Kidney (tissue), 13 donors: ENCODE measurements at regions not wholly inside any gene's neighbourhood (a gene's known extent, or its start where the extent isn't known, plus 50 kb on each side); places are given as distances from the start of the nearest gene placed in this dataset.

Experiments
- DNase-seq, 5 donors: peaks; one replicate each; pipeline ENCODE4 v3.0.0-alpha.2; 2013 to 2020
- FAIRE-seq: peaks from 2 replicates; lab custom pipeline; 2012; peaks lifted over from hg19 to GRCh38; lab: Jason Lieb, UNC
- H3K27ac ChIP-seq, 2 donors: one replicate each; pipeline ENCODE4 v1.7.0; 2013; ENCODE audit warnings: low read depth in 2 of 2, low read length in 2 of 2, inconsistent platforms in 1 of 2
- H3K27me3 ChIP-seq: one replicate; pipeline ENCODE4 v1.7.1; 2013; ENCODE audit warnings: low read length, inconsistent platforms; ENCODE audit not compliant: control insufficient read depth, insufficient read depth
- H3K36me3 ChIP-seq, 3 donors: one replicate each; pipeline versions ENCODE4 v1.7.0 to v1.7.1; 2013; ENCODE audit warnings: low read length in 3 of 3, control low read depth in 1 of 3, inconsistent platforms in 1 of 3; ENCODE audit not compliant: insufficient read depth in 3 of 3, control insufficient read depth in 2 of 3
- H3K4me1 ChIP-seq, 3 donors: one replicate each; pipeline versions ENCODE4 v1.7.0 to v1.7.1; 2013; ENCODE audit warnings: low read length in 3 of 3, inconsistent platforms in 1 of 3, low read depth in 1 of 3; ENCODE audit not compliant: control insufficient read depth in 2 of 3, insufficient read depth in 2 of 3
- H3K4me3 ChIP-seq, 3 donors: one replicate each; pipeline versions ENCODE4 v1.7.0 to v1.8.1; 2013; ENCODE audit warnings: low read length in 3 of 3, control low read depth in 1 of 3, inconsistent platforms in 1 of 3
- H3K9ac ChIP-seq, 3 donors: one replicate each; pipeline versions ENCODE4 v1.7.0 to v1.7.1; 2013; ENCODE audit warnings: low read length in 3 of 3, control low read depth in 1 of 3, inconsistent platforms in 1 of 3
- H3K9me3 ChIP-seq, 3 donors: one replicate each; pipeline versions ENCODE4 v1.7.0 to v1.7.1; 2013; ENCODE audit warnings: low read length in 3 of 3, control low read depth in 1 of 3, inconsistent platforms in 1 of 3; ENCODE audit not compliant: control insufficient read depth in 2 of 3, insufficient read depth in 1 of 3
- CTCF ChIP-seq: IDR thresholded peaks from 3 replicates; pipeline ENCODE4 v1.5.1; 2012; ENCODE audit warnings: mild to moderate bottlenecking, moderate library complexity, borderline replicate concordance; ENCODE audit not compliant: insufficient read depth; ENCODE audit errors: extremely low read depth
- intact Hi-C: fragments of 100-400 bp; cut with DNase I; formaldehyde crosslinking; loops from one replicate; pipeline ENCODE4 v1.11.1; 2022
- donor health status: control.
- donor health status: control.
- donor health status: control.
- donor health status: control.
- donor health status: control.
- donor health status: DM: yes; HTN: yes; CAD: no.
- donor health status: Normal renal cell carcinoma (clear cell type).

- Histone ChIP-seq H3K4me3 (no peak overlapping the region), H3K36me3 (no peaks in the 10 kb centered on the region), H3K9ac (no peak overlapping the region), H3K27ac (no peak overlapping the region), H3K9me3 (no peaks in the 10 kb centered on the region), H3K27me3 (no peaks in the 10 kb centered on the region), H3K4me1 (no peaks in the 10 kb centered on the region)
- TF ChIP-seq CTCF = no peak
- no peak for FAIRE-seq
- DNase-seq = no peak
- intact Hi-C loops = no loop called here
Measured at GRCh38 chr2:40507432-40507831, 55.5 kb upstream of the SLC8A1 start.

- DNase-seq = no peak
- no peaks in the 10 kb centered on the region for H3K4me1 ChIP-seq
- no peak overlapping the region for H3K27ac ChIP-seq
- H3K9ac ChIP-seq = no peak overlapping the region
- TF ChIP-seq CTCF = no peak
- H3K9me3 ChIP-seq = no peaks in the 10 kb centered on the region
- no peaks in the 10 kb centered on the region for H3K36me3 ChIP-seq
- no peak overlapping the region for H3K4me3 ChIP-seq
- FAIRE-seq = no peak
- H3K27me3 ChIP-seq = no peaks in the 10 kb centered on the region
- intact Hi-C loops = no loop called here
Measured at GRCh38 chr2:40510304-40510703, 58.4 kb upstream of the SLC8A1 start.

- peak overlapping the region; percentile 34 to 72 for H3K27ac ChIP-seq
- TF ChIP-seq CTCF = no peak
- intact Hi-C loops = no loop called here
- DNase-seq = peak in 1 of 5 donors; percentile 58
- H3K9ac ChIP-seq = peak overlapping the region in 1 of 3 donors; percentile 44
- no peaks in the 10 kb centered on the region for H3K27me3 ChIP-seq
- FAIRE-seq = no peak
- no peaks in the 10 kb centered on the region for H3K36me3 ChIP-seq
- H3K4me3 ChIP-seq = peak overlapping the region; percentile 16 to 49 (median 21)
- H3K9me3 ChIP-seq = no peaks in the 10 kb centered on the region
- H3K4me1 ChIP-seq = no peaks in the 10 kb centered on the region
Measured at GRCh38 chr2:40511661-40512213, 59.8 kb upstream of the SLC8A1 start.

- H3K4me3 ChIP-seq = peak overlapping the region in 2 of 3 donors; percentile 16 to 49
- no peaks in the 10 kb centered on the region for H3K4me1 ChIP-seq
- DNase-seq = peak in 1 of 5 donors; percentile 16
- H3K27me3 ChIP-seq = no peaks in the 10 kb centered on the region
- H3K27ac ChIP-seq = peak overlapping the region in 1 of 2 donors; percentile 72
- no peak for TF ChIP-seq CTCF
- FAIRE-seq = no peak
- H3K36me3 ChIP-seq = no peaks in the 10 kb centered on the region
- no peaks in the 10 kb centered on the region for H3K9me3 ChIP-seq
- intact Hi-C loops = no loop called here
- no peak overlapping the region for H3K9ac ChIP-seq
Measured at GRCh38 chr2:40512256-40512655, 60.4 kb upstream of the SLC8A1 start.
